ENCODE measurements at regions not wholly inside any gene's neighbourhood (a gene's known extent, or its start where the extent isn't known, plus 50 kb on each side); places are given as distances from the start of the nearest gene placed in this dataset.

DNA sequence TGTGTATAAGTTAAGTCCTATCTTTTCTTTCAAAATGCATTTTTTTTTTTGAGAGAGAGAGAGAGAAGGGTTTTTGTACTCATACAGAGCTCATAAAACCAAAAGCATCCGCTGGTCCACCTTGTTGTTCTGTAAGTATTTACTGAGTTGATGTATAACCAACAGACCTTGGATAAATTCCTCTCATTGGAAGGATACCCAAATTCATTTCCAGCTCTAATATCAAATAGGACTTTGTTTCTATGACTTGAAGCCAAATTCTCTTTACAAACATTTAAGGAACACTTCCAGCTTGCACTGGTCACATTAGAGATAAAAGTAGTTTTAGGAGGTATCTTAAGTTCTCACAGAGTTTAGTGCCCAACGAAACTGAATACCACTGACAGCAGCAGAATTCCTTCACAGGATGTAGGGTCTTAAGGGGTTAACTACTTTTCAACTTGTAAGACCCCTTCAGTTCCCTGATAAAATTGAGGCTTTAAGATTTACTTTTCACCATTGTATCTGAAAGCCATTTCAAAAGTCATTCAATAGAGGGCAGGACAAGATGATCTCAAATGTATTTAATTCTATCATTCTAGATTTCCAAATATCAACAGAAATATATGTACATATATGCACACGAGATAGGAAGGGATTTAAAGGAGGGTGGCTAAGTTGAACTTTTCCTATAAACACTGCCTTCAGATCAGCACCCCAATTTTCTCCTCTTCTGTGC is 1398.5 kb upstream of the CELF4 start:
- TF ChIP-seq, protein P1, sequence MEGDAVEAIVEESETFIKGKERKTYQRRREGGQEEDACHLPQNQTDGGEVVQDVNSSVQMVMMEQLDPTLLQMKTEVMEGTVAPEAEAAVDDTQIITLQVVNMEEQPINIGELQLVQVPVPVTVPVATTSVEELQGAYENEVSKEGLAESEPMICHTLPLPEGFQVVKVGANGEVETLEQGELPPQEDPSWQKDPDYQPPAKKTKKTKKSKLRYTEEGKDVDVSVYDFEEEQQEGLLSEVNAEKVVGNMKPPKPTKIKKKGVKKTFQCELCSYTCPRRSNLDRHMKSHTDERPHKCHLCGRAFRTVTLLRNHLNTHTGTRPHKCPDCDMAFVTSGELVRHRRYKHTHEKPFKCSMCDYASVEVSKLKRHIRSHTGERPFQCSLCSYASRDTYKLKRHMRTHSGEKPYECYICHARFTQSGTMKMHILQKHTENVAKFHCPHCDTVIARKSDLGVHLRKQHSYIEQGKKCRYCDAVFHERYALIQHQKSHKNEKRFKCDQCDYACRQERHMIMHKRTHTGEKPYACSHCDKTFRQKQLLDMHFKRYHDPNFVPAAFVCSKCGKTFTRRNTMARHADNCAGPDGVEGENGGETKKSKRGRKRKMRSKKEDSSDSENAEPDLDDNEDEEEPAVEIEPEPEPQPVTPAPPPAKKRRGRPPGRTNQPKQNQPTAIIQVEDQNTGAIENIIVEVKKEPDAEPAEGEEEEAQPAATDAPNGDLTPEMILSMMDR (conservative IDR thresholded peaks at IDR 0.05; ENCODE audit: low read depth in 2 of 2): no peak
- TF ChIP-seq, protein P2, sequence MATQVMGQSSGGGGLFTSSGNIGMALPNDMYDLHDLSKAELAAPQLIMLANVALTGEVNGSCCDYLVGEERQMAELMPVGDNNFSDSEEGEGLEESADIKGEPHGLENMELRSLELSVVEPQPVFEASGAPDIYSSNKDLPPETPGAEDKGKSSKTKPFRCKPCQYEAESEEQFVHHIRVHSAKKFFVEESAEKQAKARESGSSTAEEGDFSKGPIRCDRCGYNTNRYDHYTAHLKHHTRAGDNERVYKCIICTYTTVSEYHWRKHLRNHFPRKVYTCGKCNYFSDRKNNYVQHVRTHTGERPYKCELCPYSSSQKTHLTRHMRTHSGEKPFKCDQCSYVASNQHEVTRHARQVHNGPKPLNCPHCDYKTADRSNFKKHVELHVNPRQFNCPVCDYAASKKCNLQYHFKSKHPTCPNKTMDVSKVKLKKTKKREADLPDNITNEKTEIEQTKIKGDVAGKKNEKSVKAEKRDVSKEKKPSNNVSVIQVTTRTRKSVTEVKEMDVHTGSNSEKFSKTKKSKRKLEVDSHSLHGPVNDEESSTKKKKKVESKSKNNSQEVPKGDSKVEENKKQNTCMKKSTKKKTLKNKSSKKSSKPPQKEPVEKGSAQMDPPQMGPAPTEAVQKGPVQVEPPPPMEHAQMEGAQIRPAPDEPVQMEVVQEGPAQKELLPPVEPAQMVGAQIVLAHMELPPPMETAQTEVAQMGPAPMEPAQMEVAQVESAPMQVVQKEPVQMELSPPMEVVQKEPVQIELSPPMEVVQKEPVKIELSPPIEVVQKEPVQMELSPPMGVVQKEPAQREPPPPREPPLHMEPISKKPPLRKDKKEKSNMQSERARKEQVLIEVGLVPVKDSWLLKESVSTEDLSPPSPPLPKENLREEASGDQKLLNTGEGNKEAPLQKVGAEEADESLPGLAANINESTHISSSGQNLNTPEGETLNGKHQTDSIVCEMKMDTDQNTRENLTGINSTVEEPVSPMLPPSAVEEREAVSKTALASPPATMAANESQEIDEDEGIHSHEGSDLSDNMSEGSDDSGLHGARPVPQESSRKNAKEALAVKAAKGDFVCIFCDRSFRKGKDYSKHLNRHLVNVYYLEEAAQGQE (IDR thresholded peaks at IDR 0.05; ENCODE audit: unreplicated experiment): no peak
- TF ChIP-seq, protein P3, sequence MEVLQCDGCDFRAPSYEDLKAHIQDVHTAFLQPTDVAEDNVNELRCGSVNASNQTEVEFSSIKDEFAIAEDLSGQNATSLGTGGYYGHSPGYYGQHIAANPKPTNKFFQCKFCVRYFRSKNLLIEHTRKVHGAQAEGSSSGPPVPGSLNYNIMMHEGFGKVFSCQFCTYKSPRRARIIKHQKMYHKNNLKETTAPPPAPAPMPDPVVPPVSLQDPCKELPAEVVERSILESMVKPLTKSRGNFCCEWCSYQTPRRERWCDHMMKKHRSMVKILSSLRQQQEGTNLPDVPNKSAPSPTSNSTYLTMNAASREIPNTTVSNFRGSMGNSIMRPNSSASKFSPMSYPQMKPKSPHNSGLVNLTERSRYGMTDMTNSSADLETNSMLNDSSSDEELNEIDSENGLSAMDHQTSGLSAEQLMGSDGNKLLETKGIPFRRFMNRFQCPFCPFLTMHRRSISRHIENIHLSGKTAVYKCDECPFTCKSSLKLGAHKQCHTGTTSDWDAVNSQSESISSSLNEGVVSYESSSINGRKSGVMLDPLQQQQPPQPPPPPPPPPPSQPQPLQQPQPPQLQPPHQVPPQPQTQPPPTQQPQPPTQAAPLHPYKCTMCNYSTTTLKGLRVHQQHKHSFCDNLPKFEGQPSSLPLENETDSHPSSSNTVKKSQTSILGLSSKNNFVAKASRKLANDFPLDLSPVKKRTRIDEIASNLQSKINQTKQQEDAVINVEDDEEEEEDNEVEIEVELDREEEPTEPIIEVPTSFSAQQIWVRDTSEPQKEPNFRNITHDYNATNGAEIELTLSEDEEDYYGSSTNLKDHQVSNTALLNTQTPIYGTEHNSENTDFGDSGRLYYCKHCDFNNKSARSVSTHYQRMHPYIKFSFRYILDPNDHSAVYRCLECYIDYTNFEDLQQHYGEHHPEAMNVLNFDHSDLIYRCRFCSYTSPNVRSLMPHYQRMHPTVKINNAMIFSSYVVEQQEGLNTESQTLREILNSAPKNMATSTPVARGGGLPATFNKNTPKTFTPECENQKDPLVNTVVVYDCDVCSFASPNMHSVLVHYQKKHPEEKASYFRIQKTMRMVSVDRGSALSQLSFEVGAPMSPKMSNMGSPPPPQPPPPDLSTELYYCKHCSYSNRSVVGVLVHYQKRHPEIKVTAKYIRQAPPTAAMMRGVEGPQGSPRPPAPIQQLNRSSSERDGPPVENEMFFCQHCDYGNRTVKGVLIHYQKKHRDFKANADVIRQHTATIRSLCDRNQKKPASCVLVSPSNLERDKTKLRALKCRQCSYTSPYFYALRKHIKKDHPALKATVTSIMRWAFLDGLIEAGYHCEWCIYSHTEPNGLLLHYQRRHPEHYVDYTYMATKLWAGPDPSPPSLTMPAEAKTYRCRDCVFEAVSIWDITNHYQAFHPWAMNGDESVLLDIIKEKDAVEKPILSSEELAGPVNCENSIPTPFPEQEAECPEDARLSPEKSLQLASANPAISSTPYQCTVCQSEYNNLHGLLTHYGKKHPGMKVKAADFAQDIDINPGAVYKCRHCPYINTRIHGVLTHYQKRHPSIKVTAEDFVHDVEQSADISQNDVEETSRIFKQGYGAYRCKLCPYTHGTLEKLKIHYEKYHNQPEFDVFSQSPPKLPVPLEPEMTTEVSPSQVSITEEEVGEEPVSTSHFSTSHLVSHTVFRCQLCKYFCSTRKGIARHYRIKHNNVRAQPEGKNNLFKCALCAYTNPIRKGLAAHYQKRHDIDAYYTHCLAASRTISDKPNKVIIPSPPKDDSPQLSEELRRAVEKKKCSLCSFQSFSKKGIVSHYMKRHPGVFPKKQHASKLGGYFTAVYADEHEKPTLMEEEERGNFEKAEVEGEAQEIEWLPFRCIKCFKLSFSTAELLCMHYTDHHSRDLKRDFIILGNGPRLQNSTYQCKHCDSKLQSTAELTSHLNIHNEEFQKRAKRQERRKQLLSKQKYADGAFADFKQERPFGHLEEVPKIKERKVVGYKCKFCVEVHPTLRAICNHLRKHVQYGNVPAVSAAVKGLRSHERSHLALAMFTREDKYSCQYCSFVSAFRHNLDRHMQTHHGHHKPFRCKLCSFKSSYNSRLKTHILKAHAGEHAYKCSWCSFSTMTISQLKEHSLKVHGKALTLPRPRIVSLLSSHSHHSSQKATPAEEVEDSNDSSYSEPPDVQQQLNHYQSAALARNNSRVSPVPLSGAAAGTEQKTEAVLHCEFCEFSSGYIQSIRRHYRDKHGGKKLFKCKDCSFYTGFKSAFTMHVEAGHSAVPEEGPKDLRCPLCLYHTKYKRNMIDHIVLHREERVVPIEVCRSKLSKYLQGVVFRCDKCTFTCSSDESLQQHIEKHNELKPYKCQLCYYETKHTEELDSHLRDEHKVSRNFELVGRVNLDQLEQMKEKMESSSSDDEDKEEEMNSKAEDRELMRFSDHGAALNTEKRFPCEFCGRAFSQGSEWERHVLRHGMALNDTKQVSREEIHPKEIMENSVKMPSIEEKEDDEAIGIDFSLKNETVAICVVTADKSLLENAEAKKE (CRISPR knock-in tag; IDR thresholded peaks at IDR 0.05): no peak
- TF ChIP-seq, protein P4, sequence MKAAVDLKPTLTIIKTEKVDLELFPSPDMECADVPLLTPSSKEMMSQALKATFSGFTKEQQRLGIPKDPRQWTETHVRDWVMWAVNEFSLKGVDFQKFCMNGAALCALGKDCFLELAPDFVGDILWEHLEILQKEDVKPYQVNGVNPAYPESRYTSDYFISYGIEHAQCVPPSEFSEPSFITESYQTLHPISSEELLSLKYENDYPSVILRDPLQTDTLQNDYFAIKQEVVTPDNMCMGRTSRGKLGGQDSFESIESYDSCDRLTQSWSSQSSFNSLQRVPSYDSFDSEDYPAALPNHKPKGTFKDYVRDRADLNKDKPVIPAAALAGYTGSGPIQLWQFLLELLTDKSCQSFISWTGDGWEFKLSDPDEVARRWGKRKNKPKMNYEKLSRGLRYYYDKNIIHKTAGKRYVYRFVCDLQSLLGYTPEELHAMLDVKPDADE (IDR thresholded peaks at IDR 0.05): no peak
- TF ChIP-seq EZH2 (IDR thresholded peaks at IDR 0.05; ENCODE audit: low read depth, unreplicated experiment) (no peak), POLR2AphosphoS5 (IDR thresholded peaks at IDR 0.05; ENCODE audit: low read depth) (no peak), EZH2phosphoT487 (IDR thresholded peaks at IDR 0.05; ENCODE audit: unreplicated experiment) (no peak), ZNF114 (CRISPR knock-in tag; IDR thresholded peaks at IDR 0.05) (no peak), JUNB (IDR thresholded peaks at IDR 0.05; ENCODE audit: unreplicated experiment) (no peak), CREB1 (CRISPR knock-in tag; IDR thresholded peaks at IDR 0.05; ENCODE audit: low read depth) (no peak), NANOG (IDR thresholded peaks at IDR 0.05; ENCODE audit: borderline replicate concordance) (no peak), STAT1 (IDR thresholded peaks at IDR 0.05; ENCODE audit: unreplicated experiment) (no peak), ZNF331 (CRISPR knock-in tag; IDR thresholded peaks at IDR 0.05; ENCODE audit: low read depth) (no peak)

All from GM23338 (cell line).